ENCODE measurements at regions not wholly inside any gene's neighbourhood (a gene's known extent, or its start where the extent isn't known, plus 50 kb on each side); places are given as distances from the start of the nearest gene placed in this dataset.

- TF ChIP-seq ATF3 (IDR thresholded peaks at IDR 0.05) (no peak), CTCF (IDR thresholded peaks at IDR 0.05 in 2 of 3, conservative IDR thresholded peaks at IDR 0.05 in 1 of 3; ENCODE audit: borderline replicate concordance in 1 of 3, insufficient read depth in 1 of 3, low read depth in 2 of 3, low read length in 2 of 3) (no peak), SIN3A (IDR thresholded peaks at IDR 0.05; ENCODE audit: low read depth) (no peak), ZFX (IDR thresholded peaks at IDR 0.05) (no peak), TCF7L2 (IDR thresholded peaks at IDR 0.05; ENCODE audit: borderline replicate concordance, extremely low read depth, insufficient read depth, insufficient read length) (no peak), ZNF274 (IDR thresholded peaks at IDR 0.05; ENCODE audit: low read depth, low read length) (no peak), ZBTB33 (IDR thresholded peaks at IDR 0.05; ENCODE audit: extremely low read depth, insufficient replicate concordance, low read length) (no peak), CBX3 (IDR thresholded peaks at IDR 0.05; ENCODE audit: low read depth) (no peak), POLR2A (IDR thresholded peaks at IDR 0.05; ENCODE audit: borderline replicate concordance, extremely low read depth, insufficient read depth, insufficient read length) (no peak)
These were observed 201.8 kb upstream of the ZC3H12A start for GRCh38 chr1:37272626-37273025.

All from HCT116 (cell line).